Suprapubic skin (tissue), 4 donors: ENCODE measurements at regions not wholly inside any gene's neighbourhood (a gene's known extent, or its start where the extent isn't known, plus 50 kb on each side); places are given as distances from the start of the nearest gene placed in this dataset.

ENCODE experiments used
- DNase-seq, 2 donors: peaks; one replicate each; pipeline ENCODE4 v3.0.0-alpha.2; 2019; ENCODE audit warnings: low spot score in 2 of 2
- H3K27ac ChIP-seq: fragments of 200-600 bp; sonication (generic); one replicate; pipeline ENCODE4 v1.5.1; 2019
- H3K27me3 ChIP-seq: fragments of 200-600 bp; sonication (generic); one replicate; pipeline ENCODE4 v1.5.1; 2019
- H3K36me3 ChIP-seq: fragments of 200-600 bp; sonication (generic); one replicate; pipeline ENCODE4 v1.5.1; 2019
- H3K4me1 ChIP-seq: fragments of 200-600 bp; sonication (generic); one replicate; pipeline ENCODE4 v1.5.1; 2019
- H3K4me3 ChIP-seq: fragments of 200-600 bp; sonication (generic); one replicate; pipeline ENCODE4 v1.5.1; 2019; ENCODE audit warnings: mild to moderate bottlenecking
- H3K9me3 ChIP-seq: fragments of 200-600 bp; sonication (generic); one replicate; pipeline ENCODE4 v1.5.1; 2019
- CTCF ChIP-seq, 2 donors: fragments of 200-600 bp in 1 of 2; fragments of 450-650 bp in 1 of 2; sonication (generic) in 1 of 2; IDR thresholded peaks; one replicate each; pipeline ENCODE4 v1.5.1; 2016 to 2019; ENCODE audit warnings: antibody characterized with exemption in 2 of 2, mild to moderate bottlenecking in 1 of 2, moderate library complexity in 1 of 2
- EP300 ChIP-seq: sonication (generic); formaldehyde crosslinking; IDR thresholded peaks from one replicate; pipeline ENCODE4 v1.6.1; 2017; ENCODE audit warnings: antibody characterized with exemption
- POLR2A ChIP-seq, 2 donors: fragments of 450-650 bp; IDR thresholded peaks; one replicate each; pipeline ENCODE4 v1.6.1; 2017; ENCODE audit warnings: antibody characterized with exemption in 2 of 2, mild to moderate bottlenecking in 2 of 2, moderate library complexity in 2 of 2
- POLR2AphosphoS5 ChIP-seq, 3 donors: sonication (generic); formaldehyde crosslinking; IDR thresholded peaks; one replicate each; pipeline ENCODE4 v1.6.1; 2017; ENCODE audit warnings: antibody characterized with exemption in 3 of 3
- WGBS: methylation state at CpG from one replicate; pipeline ENCODE4 v1.1.5; 2018; 5-methylcytosine and 5-hydroxymethylcytosine counted together

GRCh38 chr7:146002431-146003078 is 114.0 kb upstream of the CNTNAP2 start:
- H3K27me3 ChIP-seq: no peaks in the 10 kb centered on the region
- no peak overlapping the region for H3K4me3 ChIP-seq
- TF ChIP-seq CTCF (IDR thresholded peaks at IDR 0.05) (no peak), POLR2AphosphoS5 (IDR thresholded peaks at IDR 0.05) (no peak), EP300 (no peak), POLR2A (IDR thresholded peaks at IDR 0.05) (no peak)
- WGBS: 61% methylated on average over 8 of the region's 8 CpGs
- H3K9me3 ChIP-seq: no peaks in the 10 kb centered on the region
- no peaks in the 10 kb centered on the region for H3K4me1 ChIP-seq
- DNase-seq: no peak
- H3K36me3 ChIP-seq: no peaks in the 10 kb centered on the region
- H3K27ac ChIP-seq: no peak overlapping the region

DNA sequence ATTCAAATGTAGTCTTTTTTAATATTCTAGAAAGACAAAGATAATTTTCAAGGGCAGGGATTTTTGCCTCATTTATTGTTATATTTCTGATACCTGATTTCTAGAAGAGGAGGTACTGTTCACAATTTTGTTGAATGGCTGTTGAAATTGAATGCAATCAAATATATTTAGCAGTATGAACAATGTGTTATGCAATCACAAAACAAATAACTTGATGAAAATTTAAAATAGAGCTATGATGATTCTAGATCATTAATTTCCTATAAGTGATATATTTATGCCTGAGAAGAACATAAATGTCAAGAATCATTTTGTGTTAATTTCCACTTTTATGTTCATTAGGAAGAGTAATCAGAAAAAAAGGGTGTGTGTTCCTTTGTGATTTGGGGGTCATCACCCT is 114.6 kb upstream of the CNTNAP2 start:
- no peak for TF ChIP-seq POLR2AphosphoS5 (IDR thresholded peaks at IDR 0.05)
- TF ChIP-seq POLR2A (IDR thresholded peaks at IDR 0.05): no peak
- TF ChIP-seq CTCF (IDR thresholded peaks at IDR 0.05): no peak
- TF ChIP-seq EP300: no peak
- H3K27ac ChIP-seq: no peak overlapping the region
- no peak overlapping the region for H3K4me3 ChIP-seq
- no peaks in the 10 kb centered on the region for H3K9me3 ChIP-seq
- no peaks in the 10 kb centered on the region for H3K4me1 ChIP-seq
- no peak for DNase-seq
- H3K27me3 ChIP-seq: no peaks in the 10 kb centered on the region
- H3K36me3 ChIP-seq: no peaks in the 10 kb centered on the region

DNA sequence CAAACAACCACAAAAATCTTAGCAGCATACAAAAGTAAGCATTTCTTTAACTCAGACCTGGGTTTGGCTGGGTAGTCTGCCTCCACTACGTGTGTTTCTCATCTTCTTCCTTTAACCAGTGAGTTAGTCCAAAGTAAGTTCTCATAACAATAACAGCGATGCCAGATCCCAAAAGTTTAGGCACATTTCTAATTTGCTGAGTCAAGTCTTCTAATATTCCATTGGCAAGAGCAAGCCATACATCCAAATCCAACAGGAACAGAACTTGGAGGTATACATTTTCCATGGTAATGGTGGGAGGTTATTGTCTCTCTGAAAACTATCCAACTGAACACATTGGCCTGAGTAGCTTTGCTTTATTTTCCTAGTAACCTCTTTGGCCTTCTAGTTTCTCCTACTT is 115.7 kb upstream of the CNTNAP2 start:
- WGBS: 83% methylated on average over 2 of the region's 2 CpGs
- Histone ChIP-seq H3K27me3 (no peaks in the 10 kb centered on the region), H3K9me3 (no peaks in the 10 kb centered on the region), H3K36me3 (no peaks in the 10 kb centered on the region), H3K4me3 (no peak overlapping the region), H3K4me1 (no peaks in the 10 kb centered on the region), H3K27ac (no peak overlapping the region)
- TF ChIP-seq CTCF (IDR thresholded peaks at IDR 0.05): no peak
- no peak for TF ChIP-seq EP300
- TF ChIP-seq POLR2A (IDR thresholded peaks at IDR 0.05): no peak
- no peak for TF ChIP-seq POLR2AphosphoS5 (IDR thresholded peaks at IDR 0.05)
- no peak for DNase-seq

DNA sequence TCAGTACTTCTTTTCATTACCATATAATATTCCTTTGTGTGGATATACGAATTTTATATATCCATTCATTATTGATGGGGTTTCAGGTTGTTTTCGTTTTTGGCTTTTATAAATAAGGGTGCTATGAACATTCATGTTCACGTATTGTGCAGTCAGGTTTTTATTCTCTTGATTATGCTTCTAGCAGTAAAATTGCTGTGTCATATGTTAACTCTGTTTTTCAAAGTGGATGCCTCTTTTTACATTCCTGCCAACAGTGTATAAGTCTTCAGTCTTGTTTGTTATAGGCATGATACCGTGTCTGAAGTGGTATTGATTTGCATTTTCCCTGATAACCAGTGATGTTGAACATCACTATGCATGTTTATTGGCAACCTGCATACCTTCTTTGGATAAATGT is 127.1 kb upstream of the CNTNAP2 start:
- H3K4me3 ChIP-seq: no peak overlapping the region
- no peaks in the 10 kb centered on the region for H3K4me1 ChIP-seq
- TF ChIP-seq POLR2AphosphoS5 (IDR thresholded peaks at IDR 0.05): no peak
- no peak for TF ChIP-seq POLR2A (IDR thresholded peaks at IDR 0.05)
- TF ChIP-seq EP300: no peak
- no peak for TF ChIP-seq CTCF (IDR thresholded peaks at IDR 0.05)
- H3K27me3 ChIP-seq: no peaks in the 10 kb centered on the region
- DNase-seq: no peak
- 78% methylated on average over 4 of the region's 4 CpGs for WGBS
- H3K9me3 ChIP-seq: no peaks in the 10 kb centered on the region
- no peaks in the 10 kb centered on the region for H3K36me3 ChIP-seq
- no peak overlapping the region for H3K27ac ChIP-seq

DNA sequence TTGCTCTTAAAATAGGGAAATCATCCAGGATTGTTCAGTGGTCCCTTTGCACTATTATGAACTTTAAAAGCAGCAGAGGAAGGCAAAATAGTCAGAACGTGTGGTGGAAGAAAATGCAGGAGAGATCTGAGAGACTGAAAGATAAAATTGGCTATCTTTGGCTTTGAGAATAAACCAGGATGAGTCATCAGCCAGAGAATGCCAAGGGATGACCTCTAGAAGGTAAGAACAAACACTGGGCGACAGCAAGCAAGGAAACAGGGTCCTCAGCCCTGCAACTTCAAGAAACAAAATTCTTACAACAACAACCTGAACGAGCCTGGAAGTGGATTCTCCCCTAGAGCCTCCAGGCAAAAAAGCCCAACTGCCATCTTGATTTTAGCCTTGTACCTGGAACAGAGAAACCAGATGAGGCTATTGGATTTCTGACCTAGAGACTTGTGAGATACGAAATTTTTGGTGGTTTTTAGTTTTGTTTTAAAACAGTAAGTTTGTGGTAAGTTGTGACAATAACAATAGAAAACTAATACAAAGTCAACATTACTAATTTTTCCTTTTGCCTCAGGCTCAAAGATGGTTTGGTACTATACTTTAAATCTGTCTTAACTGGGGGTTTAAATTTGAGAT is 130.2 kb upstream of the CNTNAP2 start:
- Histone ChIP-seq H3K36me3 (no peaks in the 10 kb centered on the region), H3K27ac (no peak overlapping the region), H3K27me3 (no peaks in the 10 kb centered on the region), H3K4me3 (no peak overlapping the region), H3K9me3 (no peaks in the 10 kb centered on the region), H3K4me1 (no peaks in the 10 kb centered on the region)
- WGBS: 50% methylated on average over 4 of the region's 4 CpGs
- DNase-seq: no peak
- TF ChIP-seq EP300: no peak
